ENCODE measurements at regions not wholly inside any gene's neighbourhood (a gene's known extent, or its start where the extent isn't known, plus 50 kb on each side); places are given as distances from the start of the nearest gene placed in this dataset.

DNA sequence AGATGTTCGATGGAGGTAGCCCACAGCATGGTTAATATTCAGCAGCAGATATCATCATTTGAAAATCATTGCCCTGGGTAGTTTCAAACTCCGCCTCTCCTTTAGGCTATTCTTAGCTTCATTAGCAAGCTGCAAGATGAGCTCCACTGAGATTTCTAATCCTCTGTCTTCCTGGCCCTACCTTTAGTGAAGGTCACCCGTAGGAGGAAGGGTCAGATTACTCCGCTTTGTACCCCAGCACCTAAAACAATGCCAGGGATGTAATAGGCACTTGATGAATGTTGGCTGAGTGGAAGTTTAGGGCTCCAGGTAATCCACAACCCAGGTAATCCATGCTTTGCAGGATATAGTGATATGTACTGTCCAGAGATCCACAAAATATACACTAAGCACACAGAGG is 260.1 kb upstream of the MTNR1B start:
- no peak overlapping the region for H3K4me3 ChIP-seq (ENCODE audit: low read depth in 1 of 3, low read length in 3 of 3)
- 81% methylated on average over 4 of the region's 4 CpGs for whole genome bisulfite sequencing
- no peak overlapping the region for H3K9ac ChIP-seq (ENCODE audit: low read depth in 1 of 2, low read length in 2 of 2)
- TF ChIP-seq FOXA2 (IDR thresholded peaks at IDR 0.05): no peak
- TF ChIP-seq EGR1 (IDR thresholded peaks at IDR 0.05; ENCODE audit: low read depth in 2 of 2): no peak
- no peak for TF ChIP-seq TAF1 (conservative IDR thresholded peaks at IDR 0.05)
- TF ChIP-seq, protein P1, sequence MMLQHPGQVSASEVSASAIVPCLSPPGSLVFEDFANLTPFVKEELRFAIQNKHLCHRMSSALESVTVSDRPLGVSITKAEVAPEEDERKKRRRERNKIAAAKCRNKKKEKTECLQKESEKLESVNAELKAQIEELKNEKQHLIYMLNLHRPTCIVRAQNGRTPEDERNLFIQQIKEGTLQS (IDR thresholded peaks at IDR 0.05): no peak
- no peaks in the 10 kb centered on the region for H3K9me3 ChIP-seq (ENCODE audit: control insufficient read depth in 4 of 4, low read length in 3 of 4)
- H3K36me3 ChIP-seq (ENCODE audit: control insufficient read depth in 4 of 4, insufficient read depth in 3 of 4, low read depth in 1 of 4, low read length in 3 of 4): no peaks in the 10 kb centered on the region
- no peak overlapping the region for H3K27ac ChIP-seq (ENCODE audit: low read depth in 1 of 2, low read length in 2 of 2)
- no peak for DNase-seq (ENCODE audit: low spot score)
- H3K4me1 ChIP-seq (ENCODE audit: control insufficient read depth in 4 of 4, insufficient read depth in 4 of 4, low read length in 3 of 4): no peaks in the 10 kb centered on the region
- H3K27me3 ChIP-seq (ENCODE audit: control insufficient read depth in 4 of 4, insufficient read depth in 4 of 4, low read length in 3 of 4): peaks cover 0 to 6% (median 0%) of the 10 kb centered on the region in 4 donors

DNA sequence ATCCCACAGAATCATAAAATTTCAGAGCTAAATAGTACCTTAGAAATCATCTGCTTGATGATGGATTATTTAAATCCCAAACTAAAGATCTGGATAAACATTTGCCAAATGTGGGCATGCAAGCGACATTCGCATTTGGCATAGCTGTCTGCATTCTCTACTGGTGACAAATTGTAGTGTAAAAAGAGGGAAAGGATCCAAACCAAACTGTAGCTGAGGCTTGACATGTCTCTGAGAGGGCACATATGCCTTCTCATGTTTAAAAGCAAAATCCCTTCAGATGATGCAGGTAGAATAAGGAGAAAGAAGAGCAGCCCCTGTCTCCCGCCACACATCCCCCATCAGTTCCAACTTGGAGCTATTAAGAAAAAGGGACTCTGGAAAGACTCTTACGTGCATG is 257.5 kb upstream of the MTNR1B start:
- H3K36me3 ChIP-seq (ENCODE audit: control insufficient read depth in 4 of 4, insufficient read depth in 3 of 4, low read depth in 1 of 4, low read length in 3 of 4): no peaks in the 10 kb centered on the region
- no peak overlapping the region for H3K9ac ChIP-seq (ENCODE audit: low read depth in 1 of 2, low read length in 2 of 2)
- no peaks in the 10 kb centered on the region for H3K4me1 ChIP-seq (ENCODE audit: control insufficient read depth in 4 of 4, insufficient read depth in 4 of 4, low read length in 3 of 4)
- H3K27ac ChIP-seq (ENCODE audit: low read depth in 1 of 2, low read length in 2 of 2): no peak overlapping the region
- no peak overlapping the region for H3K4me3 ChIP-seq (ENCODE audit: low read depth in 1 of 3, low read length in 3 of 3)
- H3K9me3 ChIP-seq (ENCODE audit: control insufficient read depth in 4 of 4, low read length in 3 of 4): no peaks in the 10 kb centered on the region
- 82% methylated on average over 4 of the region's 4 CpGs for WGBS
- H3K27me3 ChIP-seq (ENCODE audit: control insufficient read depth in 4 of 4, insufficient read depth in 4 of 4, low read length in 3 of 4): peaks cover 0 to 13% (median 0%) of the 10 kb centered on the region in 4 donors
- no peak for TF ChIP-seq SP1 (IDR thresholded peaks at IDR 0.05)
- no peak for TF ChIP-seq FOXA2 (IDR thresholded peaks at IDR 0.05)
- no peak for TF ChIP-seq RXRA (IDR thresholded peaks at IDR 0.05)
- TF ChIP-seq, protein P2, sequence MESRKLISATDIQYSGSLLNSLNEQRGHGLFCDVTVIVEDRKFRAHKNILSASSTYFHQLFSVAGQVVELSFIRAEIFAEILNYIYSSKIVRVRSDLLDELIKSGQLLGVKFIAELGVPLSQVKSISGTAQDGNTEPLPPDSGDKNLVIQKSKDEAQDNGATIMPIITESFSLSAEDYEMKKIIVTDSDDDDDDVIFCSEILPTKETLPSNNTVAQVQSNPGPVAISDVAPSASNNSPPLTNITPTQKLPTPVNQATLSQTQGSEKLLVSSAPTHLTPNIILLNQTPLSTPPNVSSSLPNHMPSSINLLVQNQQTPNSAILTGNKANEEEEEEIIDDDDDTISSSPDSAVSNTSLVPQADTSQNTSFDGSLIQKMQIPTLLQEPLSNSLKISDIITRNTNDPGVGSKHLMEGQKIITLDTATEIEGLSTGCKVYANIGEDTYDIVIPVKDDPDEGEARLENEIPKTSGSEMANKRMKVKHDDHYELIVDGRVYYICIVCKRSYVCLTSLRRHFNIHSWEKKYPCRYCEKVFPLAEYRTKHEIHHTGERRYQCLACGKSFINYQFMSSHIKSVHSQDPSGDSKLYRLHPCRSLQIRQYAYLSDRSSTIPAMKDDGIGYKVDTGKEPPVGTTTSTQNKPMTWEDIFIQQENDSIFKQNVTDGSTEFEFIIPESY (IDR thresholded peaks at IDR 0.05): no peak
- TF ChIP-seq, protein P3, sequence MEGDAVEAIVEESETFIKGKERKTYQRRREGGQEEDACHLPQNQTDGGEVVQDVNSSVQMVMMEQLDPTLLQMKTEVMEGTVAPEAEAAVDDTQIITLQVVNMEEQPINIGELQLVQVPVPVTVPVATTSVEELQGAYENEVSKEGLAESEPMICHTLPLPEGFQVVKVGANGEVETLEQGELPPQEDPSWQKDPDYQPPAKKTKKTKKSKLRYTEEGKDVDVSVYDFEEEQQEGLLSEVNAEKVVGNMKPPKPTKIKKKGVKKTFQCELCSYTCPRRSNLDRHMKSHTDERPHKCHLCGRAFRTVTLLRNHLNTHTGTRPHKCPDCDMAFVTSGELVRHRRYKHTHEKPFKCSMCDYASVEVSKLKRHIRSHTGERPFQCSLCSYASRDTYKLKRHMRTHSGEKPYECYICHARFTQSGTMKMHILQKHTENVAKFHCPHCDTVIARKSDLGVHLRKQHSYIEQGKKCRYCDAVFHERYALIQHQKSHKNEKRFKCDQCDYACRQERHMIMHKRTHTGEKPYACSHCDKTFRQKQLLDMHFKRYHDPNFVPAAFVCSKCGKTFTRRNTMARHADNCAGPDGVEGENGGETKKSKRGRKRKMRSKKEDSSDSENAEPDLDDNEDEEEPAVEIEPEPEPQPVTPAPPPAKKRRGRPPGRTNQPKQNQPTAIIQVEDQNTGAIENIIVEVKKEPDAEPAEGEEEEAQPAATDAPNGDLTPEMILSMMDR (IDR thresholded peaks at IDR 0.05; ENCODE audit: low read depth, low read length, missing input control): no peak
- no peak for DNase-seq (ENCODE audit: low spot score)

DNA sequence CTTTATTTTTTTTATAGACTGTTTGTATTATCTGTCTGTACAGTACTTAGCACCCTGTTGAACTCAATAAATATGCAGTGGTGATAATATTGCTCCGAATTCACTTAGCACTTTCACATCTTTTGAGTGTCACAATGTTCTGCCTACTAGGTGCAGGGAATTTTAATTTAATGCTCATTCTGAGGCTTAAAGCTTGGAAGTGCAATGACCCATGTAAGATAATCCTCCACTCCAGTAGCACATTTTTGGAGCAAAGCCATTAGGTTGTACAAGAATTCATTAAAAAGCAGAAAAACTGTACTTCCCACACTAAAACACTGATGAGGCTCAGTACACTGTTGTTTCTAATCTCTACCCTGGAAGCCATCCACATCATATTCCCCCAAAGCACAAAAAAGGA is 255.3 kb upstream of the MTNR1B start:
- H3K4me3 ChIP-seq (ENCODE audit: low read depth in 1 of 3, low read length in 3 of 3): no peak overlapping the region
- no peaks in the 10 kb centered on the region for H3K36me3 ChIP-seq (ENCODE audit: control insufficient read depth in 4 of 4, insufficient read depth in 3 of 4, low read depth in 1 of 4, low read length in 3 of 4)
- H3K27me3 ChIP-seq (ENCODE audit: control insufficient read depth in 4 of 4, insufficient read depth in 4 of 4, low read length in 3 of 4): peaks cover 0 to 14% (median 0%) of the 10 kb centered on the region in 4 donors
- WGBS: 69% methylated on average over 1 of the region's 1 CpG
- no peaks in the 10 kb centered on the region for H3K9me3 ChIP-seq (ENCODE audit: control insufficient read depth in 4 of 4, low read length in 3 of 4)
- no peak overlapping the region for H3K27ac ChIP-seq (ENCODE audit: low read depth in 1 of 2, low read length in 2 of 2)
- no peak for TF ChIP-seq JUND (IDR thresholded peaks at IDR 0.05)
- TF ChIP-seq RXRA (IDR thresholded peaks at IDR 0.05): no peak
- TF ChIP-seq, protein P3 (IDR thresholded peaks at IDR 0.05; ENCODE audit: low read depth, low read length, missing input control): no peak
- TF ChIP-seq RAD21 (IDR thresholded peaks at IDR 0.05): no peak
- TF ChIP-seq, protein P4, sequence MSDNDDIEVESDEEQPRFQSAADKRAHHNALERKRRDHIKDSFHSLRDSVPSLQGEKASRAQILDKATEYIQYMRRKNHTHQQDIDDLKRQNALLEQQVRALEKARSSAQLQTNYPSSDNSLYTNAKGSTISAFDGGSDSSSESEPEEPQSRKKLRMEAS (IDR thresholded peaks at IDR 0.05): no peak
- TF ChIP-seq HNF4A (conservative IDR thresholded peaks at IDR 0.05): no peak
- no peak for TF ChIP-seq YY1 (IDR thresholded peaks at IDR 0.05)
- TF ChIP-seq SP1 (IDR thresholded peaks at IDR 0.05): no peak
- TF ChIP-seq FOXA1 (IDR thresholded peaks at IDR 0.05): no peak
- TF ChIP-seq, protein P2 (IDR thresholded peaks at IDR 0.05): no peak
- TF ChIP-seq TAF1 (conservative IDR thresholded peaks at IDR 0.05): no peak
- TF ChIP-seq NR2F2 (IDR thresholded peaks at IDR 0.05): no peak
- TF ChIP-seq, protein P1 (IDR thresholded peaks at IDR 0.05): no peak
- TF ChIP-seq GABPA (IDR thresholded peaks at IDR 0.05 in 1 of 2, conservative IDR thresholded peaks at IDR 0.05 in 1 of 2): no peak
- TF ChIP-seq EGR1 (IDR thresholded peaks at IDR 0.05; ENCODE audit: low read depth in 2 of 2): no peak
- H3K4me1 ChIP-seq (ENCODE audit: control insufficient read depth in 4 of 4, insufficient read depth in 4 of 4, low read length in 3 of 4): no peaks in the 10 kb centered on the region
- no peak overlapping the region for H3K9ac ChIP-seq (ENCODE audit: low read depth in 1 of 2, low read length in 2 of 2)
- DNase-seq (ENCODE audit: low spot score): no peak

All from liver (tissue), 8 donors.